ENCODE measurements at regions not wholly inside any gene's neighbourhood (a gene's known extent, or its start where the extent isn't known, plus 50 kb on each side); places are given as distances from the start of the nearest gene placed in this dataset.
"Not testable (repeated sequence)": the region's sequence is repeated elsewhere in the genome, so short reads cannot be mapped to it uniquely, and the experiment has no call there.

- no peak for DNase-seq (ENCODE audit: low spot score)
Observed at GRCh38 chr3:18618723-18619122, 193.6 kb upstream of the SATB1 start.

- DNase-seq (ENCODE audit: low spot score): no peak
Observed at GRCh38 chr3:18611991-18612390, 186.9 kb upstream of the SATB1 start.

- DNase-seq (ENCODE audit: low spot score): no peak
Observed at GRCh38 chr3:18609187-18609586, 184.0 kb upstream of the SATB1 start.

GRCh38 chr3:18597919-18598318, 172.8 kb upstream of the SATB1 start:
- no peak for DNase-seq (ENCODE audit: low spot score)

GRCh38 chr3:18593231-18593630, 168.1 kb upstream of the SATB1 start:
- no peak for DNase-seq (ENCODE audit: low spot score)

GRCh38 chr3:18591120-18591519, 166.0 kb upstream of the SATB1 start:
- no peak for DNase-seq (ENCODE audit: low spot score)

GRCh38 chr3:18586076-18586475, 160.9 kb upstream of the SATB1 start:
- DNase-seq (ENCODE audit: low spot score): no peak

GRCh38 chr3:18585004-18585968, 160.1 kb upstream of the SATB1 start:
- no peak for DNase-seq (ENCODE audit: low spot score)

GRCh38 chr3:18580268-18580667, 155.1 kb upstream of the SATB1 start:
- DNase-seq (ENCODE audit: low spot score): no peak

- DNase-seq (ENCODE audit: low spot score): no peak
Observed at GRCh38 chr3:18579661-18580060, 154.5 kb upstream of the SATB1 start.

- no peak for DNase-seq (ENCODE audit: low spot score)
Observed at GRCh38 chr3:18575573-18575972, 150.4 kb upstream of the SATB1 start.

- DNase-seq (ENCODE audit: low spot score): no peak
Observed at GRCh38 chr3:18572809-18573208, 147.7 kb upstream of the SATB1 start.

GRCh38 chr3:18567293-18567692, 142.2 kb upstream of the SATB1 start:
- no peak for DNase-seq (ENCODE audit: low spot score)

GRCh38 chr3:18562364-18563154, 137.4 kb upstream of the SATB1 start:
- no peak for DNase-seq (ENCODE audit: low spot score)

- peak; percentile 77 for DNase-seq (ENCODE audit: low spot score)
Observed at GRCh38 chr3:18559331-18559842, 134.2 kb upstream of the SATB1 start.

- peak; percentile 67 for DNase-seq (ENCODE audit: low spot score)
Observed at GRCh38 chr3:18558507-18558906, 133.4 kb upstream of the SATB1 start.

GRCh38 chr3:18557216-18557615, 132.1 kb upstream of the SATB1 start:
- no peak for DNase-seq (ENCODE audit: low spot score)

- peak; percentile 96 for DNase-seq (ENCODE audit: low spot score)
Observed at GRCh38 chr3:18556503-18557135, 131.5 kb upstream of the SATB1 start.

- peak; percentile 55 for DNase-seq (ENCODE audit: low spot score)
Observed at GRCh38 chr3:18556001-18556408, 130.9 kb upstream of the SATB1 start.

GRCh38 chr3:18552579-18553105, 127.5 kb upstream of the SATB1 start:
- DNase-seq (ENCODE audit: low spot score): not testable (repeated sequence)

- DNase-seq (ENCODE audit: low spot score): peak; percentile 52
Observed at GRCh38 chr3:18546632-18547031, 121.5 kb upstream of the SATB1 start.

GRCh38 chr3:18544146-18544545, 119.0 kb upstream of the SATB1 start:
- DNase-seq (ENCODE audit: low spot score): no peak
